Right atrium auricular region (tissue), 2 donors: ENCODE measurements at regions not wholly inside any gene's neighbourhood (a gene's known extent, or its start where the extent isn't known, plus 50 kb on each side); places are given as distances from the start of the nearest gene placed in this dataset.

Source experiments
- DNase-seq: peaks from one replicate; pipeline ENCODE4 v3.0.0-alpha.2; 2019; ENCODE audit warnings: low spot score
- H3K27ac ChIP-seq, 2 donors: fragments of 200-600 bp; sonication (generic); 1 replicate in 1 of 2; 2 replicates in 1 of 2; pipeline ENCODE4 v1.5.1; 2016 to 2019
- H3K27me3 ChIP-seq, 2 donors: fragments of 200-600 bp; sonication (generic); one replicate each; pipeline versions ENCODE4 v1.5.1 to v1.6.0; 2017 to 2019
- H3K36me3 ChIP-seq: fragments of 200-600 bp; sonication (generic); one replicate; pipeline ENCODE4 v1.5.1; 2016
- H3K4me1 ChIP-seq, 2 donors: fragments of 200-600 bp; sonication (generic); one replicate each; pipeline versions ENCODE4 v1.5.1 to v1.6.0; 2017 to 2019
- H3K4me3 ChIP-seq, 2 donors: fragments of 200-600 bp; sonication (generic); 1 replicate in 1 of 2; 2 replicates in 1 of 2; pipeline ENCODE4 v1.5.1; 2017 to 2019; ENCODE audit warnings: mild to moderate bottlenecking in 1 of 2, moderate library complexity in 1 of 2
- H3K9me3 ChIP-seq, 2 donors: fragments of 200-600 bp; sonication (generic); one replicate each; pipeline ENCODE4 v1.5.1; 2019
- TF ChIP-seq, protein P1 (sequence below), 2 donors: fragments of 200-600 bp; sonication (generic); IDR thresholded peaks; one replicate each; pipeline ENCODE4 v1.5.1; 2019; ENCODE audit warnings: antibody characterized with exemption in 2 of 2

DNA sequence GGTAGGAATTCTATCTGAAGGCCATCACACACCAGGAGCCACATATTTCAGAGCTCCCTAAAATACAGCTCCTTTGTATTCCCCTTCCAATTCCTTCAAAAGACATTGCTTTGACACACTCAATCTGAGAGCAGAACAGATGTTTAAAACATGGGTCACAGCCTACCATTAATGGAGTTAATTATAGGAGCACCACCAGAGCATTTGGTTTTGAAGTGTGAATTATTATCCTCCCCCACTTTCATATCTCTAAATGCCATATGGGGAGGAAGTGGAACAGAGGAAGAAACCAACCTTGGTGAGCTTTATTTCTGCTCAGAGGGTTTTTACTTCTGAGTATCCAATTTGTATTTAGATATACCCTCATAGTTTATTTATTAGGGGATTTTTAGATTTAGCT is 50.7 kb upstream of the TNFRSF21 start:
- no peak overlapping the region for H3K4me3 ChIP-seq
- no peak for DNase-seq
- no peaks in the 10 kb centered on the region for H3K4me1 ChIP-seq
- TF ChIP-seq, protein P1, sequence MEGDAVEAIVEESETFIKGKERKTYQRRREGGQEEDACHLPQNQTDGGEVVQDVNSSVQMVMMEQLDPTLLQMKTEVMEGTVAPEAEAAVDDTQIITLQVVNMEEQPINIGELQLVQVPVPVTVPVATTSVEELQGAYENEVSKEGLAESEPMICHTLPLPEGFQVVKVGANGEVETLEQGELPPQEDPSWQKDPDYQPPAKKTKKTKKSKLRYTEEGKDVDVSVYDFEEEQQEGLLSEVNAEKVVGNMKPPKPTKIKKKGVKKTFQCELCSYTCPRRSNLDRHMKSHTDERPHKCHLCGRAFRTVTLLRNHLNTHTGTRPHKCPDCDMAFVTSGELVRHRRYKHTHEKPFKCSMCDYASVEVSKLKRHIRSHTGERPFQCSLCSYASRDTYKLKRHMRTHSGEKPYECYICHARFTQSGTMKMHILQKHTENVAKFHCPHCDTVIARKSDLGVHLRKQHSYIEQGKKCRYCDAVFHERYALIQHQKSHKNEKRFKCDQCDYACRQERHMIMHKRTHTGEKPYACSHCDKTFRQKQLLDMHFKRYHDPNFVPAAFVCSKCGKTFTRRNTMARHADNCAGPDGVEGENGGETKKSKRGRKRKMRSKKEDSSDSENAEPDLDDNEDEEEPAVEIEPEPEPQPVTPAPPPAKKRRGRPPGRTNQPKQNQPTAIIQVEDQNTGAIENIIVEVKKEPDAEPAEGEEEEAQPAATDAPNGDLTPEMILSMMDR (IDR thresholded peaks at IDR 0.05), result no peak
- H3K9me3 ChIP-seq, result no peaks in the 10 kb centered on the region
- no peaks in the 10 kb centered on the region for H3K27me3 ChIP-seq
- H3K36me3 ChIP-seq, result no peaks in the 10 kb centered on the region
- no peak overlapping the region for H3K27ac ChIP-seq

DNA sequence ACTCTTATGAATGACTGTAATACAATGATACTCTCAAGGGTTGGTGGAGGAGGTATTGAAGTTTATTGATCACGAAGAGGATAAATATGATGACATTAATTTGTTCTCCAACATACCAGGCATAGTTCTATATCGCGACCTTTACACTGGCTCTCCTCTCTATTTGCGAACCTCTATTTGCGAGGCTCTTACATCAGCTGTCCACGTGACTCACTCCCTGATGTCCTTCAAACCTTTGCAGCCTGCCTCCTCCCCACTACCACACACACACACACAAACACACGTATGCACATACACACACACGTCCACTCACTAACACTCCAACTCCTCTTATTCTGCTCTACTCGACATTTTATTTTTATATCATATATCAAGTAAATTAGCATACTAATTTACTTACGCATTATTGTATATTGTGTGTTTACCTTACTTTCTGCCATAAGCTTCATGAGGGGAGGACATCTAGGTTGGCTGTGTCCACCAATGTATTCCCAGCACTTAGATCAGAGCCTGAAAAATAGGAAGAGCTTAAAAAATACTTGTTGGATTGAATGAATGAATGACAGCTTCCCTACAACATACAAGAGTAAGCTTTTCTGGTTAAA is 53.3 kb upstream of the TNFRSF21 start:
- Histone ChIP-seq H3K9me3 (no peaks in the 10 kb centered on the region), H3K27ac (no peak overlapping the region), H3K4me1 (no peaks in the 10 kb centered on the region), H3K36me3 (no peaks in the 10 kb centered on the region), H3K27me3 (no peaks in the 10 kb centered on the region), H3K4me3 (no peak overlapping the region)
- TF ChIP-seq, protein P1 (IDR thresholded peaks at IDR 0.05), result no peak
- no peak for DNase-seq

DNA sequence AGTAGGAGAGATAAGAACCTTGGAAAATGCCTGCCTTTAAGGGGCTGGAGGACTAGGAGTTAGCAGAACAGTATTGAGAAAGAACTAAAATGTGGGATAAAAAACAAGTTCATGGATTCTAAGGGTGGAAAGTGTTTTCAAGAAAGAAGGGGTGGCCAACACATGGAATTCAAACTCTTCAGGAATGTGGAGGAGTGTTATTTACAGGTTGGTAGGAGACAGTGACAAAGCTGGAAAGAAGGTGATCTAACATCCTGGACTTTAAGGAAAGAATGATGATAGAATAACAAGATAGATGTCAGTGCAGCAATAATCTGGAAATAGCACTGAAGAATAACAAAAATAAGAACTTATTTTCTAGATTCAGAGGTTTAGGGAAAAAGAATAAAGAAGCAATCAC is 54.0 kb upstream of the TNFRSF21 start:
- Histone ChIP-seq H3K4me1 (no peaks in the 10 kb centered on the region), H3K9me3 (no peaks in the 10 kb centered on the region), H3K36me3 (no peaks in the 10 kb centered on the region), H3K4me3 (no peak overlapping the region), H3K27me3 (no peaks in the 10 kb centered on the region), H3K27ac (no peak overlapping the region)
- TF ChIP-seq, protein P1 (IDR thresholded peaks at IDR 0.05), result no peak
- DNase-seq, result no peak

DNA sequence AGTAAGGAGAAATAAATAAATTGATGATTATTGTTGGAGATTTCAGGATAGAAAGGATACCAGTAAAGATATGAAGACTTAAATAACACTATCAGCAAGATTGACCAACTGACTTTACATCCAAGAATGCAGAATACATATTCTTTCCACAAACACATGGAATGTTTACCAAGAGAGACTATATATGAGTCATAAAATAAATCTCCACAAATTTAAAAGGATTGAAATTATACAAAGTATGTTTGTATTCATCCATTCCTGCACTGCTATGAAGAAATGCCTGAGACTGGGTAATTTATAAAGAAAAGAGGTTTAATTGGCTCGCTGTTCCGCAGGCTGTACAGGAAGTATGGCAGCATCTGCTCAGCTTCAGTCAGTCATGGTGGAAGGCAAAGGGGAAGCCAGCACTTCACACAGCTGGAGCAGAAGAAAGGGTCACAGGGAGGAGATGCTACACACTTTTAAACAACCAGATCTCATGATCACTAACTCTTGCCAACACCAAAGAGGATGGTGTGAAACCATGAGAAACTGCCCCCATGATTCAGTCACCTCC is 56.7 kb upstream of the TNFRSF21 start:
- no peak overlapping the region for H3K4me3 ChIP-seq
- no peak overlapping the region for H3K27ac ChIP-seq
- H3K9me3 ChIP-seq, result no peaks in the 10 kb centered on the region
- H3K36me3 ChIP-seq, result no peaks in the 10 kb centered on the region
- H3K27me3 ChIP-seq, result no peaks in the 10 kb centered on the region
- TF ChIP-seq, protein P1 (IDR thresholded peaks at IDR 0.05), result no peak
- no peaks in the 10 kb centered on the region for H3K4me1 ChIP-seq
- no peak for DNase-seq

DNA sequence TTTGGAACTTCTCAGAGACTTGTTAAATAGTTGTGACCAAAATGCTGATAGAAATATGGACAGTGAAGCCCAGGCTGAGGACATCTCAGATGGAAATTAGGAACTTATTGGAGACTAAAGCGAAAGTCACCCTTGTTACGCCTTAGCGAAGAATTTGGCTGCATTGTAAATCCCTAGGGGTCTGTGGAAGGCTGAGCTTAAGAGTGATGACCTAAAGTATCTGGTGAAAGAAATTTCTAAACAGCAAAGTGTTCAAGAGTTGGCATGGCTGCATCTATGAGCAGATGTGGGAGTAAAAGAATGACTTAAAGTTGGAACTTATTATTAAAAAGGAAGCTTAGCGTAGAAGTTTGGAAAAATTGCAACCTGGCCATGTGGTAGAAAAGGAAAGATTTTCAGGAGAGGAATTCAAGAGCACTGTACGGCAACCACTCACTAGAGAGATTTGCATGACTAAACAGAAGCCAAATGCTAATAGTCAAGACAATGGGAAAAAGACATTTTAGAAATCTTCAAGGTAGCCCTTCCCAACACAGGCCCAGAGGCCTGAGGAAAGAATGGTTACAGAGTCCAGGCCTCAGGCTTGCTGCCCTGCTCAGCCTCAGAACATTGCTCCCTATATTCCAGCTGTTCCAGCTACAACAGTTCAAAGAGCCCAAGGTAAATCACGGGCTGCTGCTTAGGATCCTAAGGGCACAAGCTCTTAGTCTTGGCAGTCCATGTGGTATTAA is 61.6 kb upstream of the TNFRSF21 start:
- TF ChIP-seq, protein P1 (IDR thresholded peaks at IDR 0.05), result no peak
- no peak for DNase-seq
- Histone ChIP-seq H3K27ac (no peak overlapping the region), H3K9me3 (no peaks in the 10 kb centered on the region), H3K36me3 (no peaks in the 10 kb centered on the region), H3K27me3 (no peaks in the 10 kb centered on the region), H3K4me3 (no peak overlapping the region), H3K4me1 (no peaks in the 10 kb centered on the region)
